ENCODE measurements at regions not wholly inside any gene's neighbourhood (a gene's known extent, or its start where the extent isn't known, plus 50 kb on each side); places are given as distances from the start of the nearest gene placed in this dataset.

GRCh38 chr12:34345801-34346200 lies 323.5 kb downstream of the ALG10 start:
- CTCF ChIA-PET, result no interaction called here
- POLR2A ChIA-PET, result no interaction called here
- Mint-ChIP-seq H3K27me3 (no peaks in the 10 kb centered on the region), H3K27ac (no peak overlapping the region), H3K9me3 (no peaks in the 10 kb centered on the region), H3K36me3 (ENCODE audit: low read depth) (no peaks in the 10 kb centered on the region), H3K4me3 (no peak overlapping the region), H3K4me1 (no peaks in the 10 kb centered on the region)
- DNase-seq, result no peak

GRCh38 chr12:34346372-34347034 lies 324.2 kb downstream of the ALG10 start:
- H3K27ac Mint-ChIP-seq, result no peak overlapping the region
- no peak for DNase-seq
- no peaks in the 10 kb centered on the region for H3K27me3 Mint-ChIP-seq
- no peaks in the 10 kb centered on the region for H3K4me1 Mint-ChIP-seq
- H3K4me3 Mint-ChIP-seq, result no peak overlapping the region
- POLR2A ChIA-PET, result no interaction called here
- no peaks in the 10 kb centered on the region for H3K36me3 Mint-ChIP-seq (ENCODE audit: low read depth)
- CTCF ChIA-PET, result no interaction called here
- H3K9me3 Mint-ChIP-seq, result no peaks in the 10 kb centered on the region

GRCh38 chr12:34347367-34347766 lies 325.1 kb downstream of the ALG10 start:
- H3K4me1 Mint-ChIP-seq, result no peaks in the 10 kb centered on the region
- POLR2A ChIA-PET, result no interaction called here
- H3K27ac Mint-ChIP-seq, result no peak overlapping the region
- no peaks in the 10 kb centered on the region for H3K9me3 Mint-ChIP-seq
- no peaks in the 10 kb centered on the region for H3K27me3 Mint-ChIP-seq
- no peaks in the 10 kb centered on the region for H3K36me3 Mint-ChIP-seq (ENCODE audit: low read depth)
- H3K4me3 Mint-ChIP-seq, result no peak overlapping the region
- CTCF ChIA-PET, result no interaction called here
- no peak for DNase-seq

GRCh38 chr12:34348064-34348463 lies 325.8 kb downstream of the ALG10 start:
- Mint-ChIP-seq H3K9me3 (no peaks in the 10 kb centered on the region), H3K4me1 (no peaks in the 10 kb centered on the region), H3K27ac (no peak overlapping the region), H3K4me3 (no peak overlapping the region), H3K36me3 (ENCODE audit: low read depth) (no peaks in the 10 kb centered on the region), H3K27me3 (no peaks in the 10 kb centered on the region)
- no peak for DNase-seq
- ChIA-PET POLR2A (no interaction called here), CTCF (no interaction called here)

GRCh38 chr12:34348836-34349672 lies 326.8 kb downstream of the ALG10 start:
- H3K27ac Mint-ChIP-seq, result no peak overlapping the region
- ChIA-PET POLR2A (no interaction called here), CTCF (no interaction called here)
- no peak for DNase-seq
- H3K9me3 Mint-ChIP-seq, result no peaks in the 10 kb centered on the region
- no peak overlapping the region for H3K4me3 Mint-ChIP-seq
- no peaks in the 10 kb centered on the region for H3K27me3 Mint-ChIP-seq
- no peaks in the 10 kb centered on the region for H3K36me3 Mint-ChIP-seq (ENCODE audit: low read depth)
- H3K4me1 Mint-ChIP-seq, result no peaks in the 10 kb centered on the region

- ChIA-PET POLR2A (no interaction called here), CTCF (no interaction called here)
- H3K36me3 Mint-ChIP-seq (ENCODE audit: low read depth), result no peaks in the 10 kb centered on the region
- no peaks in the 10 kb centered on the region for H3K27me3 Mint-ChIP-seq
- no peaks in the 10 kb centered on the region for H3K4me1 Mint-ChIP-seq
- DNase-seq, result no peak
- H3K4me3 Mint-ChIP-seq, result no peak overlapping the region
- no peaks in the 10 kb centered on the region for H3K9me3 Mint-ChIP-seq
- H3K27ac Mint-ChIP-seq, result no peak overlapping the region
Measured at GRCh38 chr12:34349673-34349961, 327.3 kb downstream of the ALG10 start.

- Mint-ChIP-seq H3K9me3 (no peaks in the 10 kb centered on the region), H3K4me3 (no peak overlapping the region), H3K36me3 (ENCODE audit: low read depth) (no peaks in the 10 kb centered on the region), H3K27ac (no peak overlapping the region), H3K4me1 (no peaks in the 10 kb centered on the region), H3K27me3 (no peaks in the 10 kb centered on the region)
- ChIA-PET POLR2A (no interaction called here), CTCF (no interaction called here)
- DNase-seq, result no peak
Measured at GRCh38 chr12:34350092-34351041, 328.1 kb downstream of the ALG10 start.

- CTCF ChIA-PET, result no interaction called here
- Mint-ChIP-seq H3K4me3 (no peak overlapping the region), H3K27me3 (no peaks in the 10 kb centered on the region), H3K4me1 (no peaks in the 10 kb centered on the region), H3K36me3 (ENCODE audit: low read depth) (no peaks in the 10 kb centered on the region), H3K27ac (no peak overlapping the region), H3K9me3 (no peaks in the 10 kb centered on the region)
- POLR2A ChIA-PET, result no interaction called here
- DNase-seq, result no peak
Measured at GRCh38 chr12:34352098-34352497, 329.8 kb downstream of the ALG10 start.

- Mint-ChIP-seq H3K36me3 (ENCODE audit: low read depth) (no peaks in the 10 kb centered on the region), H3K9me3 (peaks cover 3% of the 10 kb centered on the region), H3K27me3 (no peaks in the 10 kb centered on the region), H3K4me3 (no peak overlapping the region), H3K27ac (no peak overlapping the region), H3K4me1 (no peaks in the 10 kb centered on the region)
- no peak for DNase-seq
- POLR2A ChIA-PET, result no interaction called here
- CTCF ChIA-PET, result no interaction called here
Measured at GRCh38 chr12:34354239-34355200, 332.2 kb downstream of the ALG10 start.

- Mint-ChIP-seq H3K36me3 (ENCODE audit: low read depth) (no peaks in the 10 kb centered on the region), H3K4me3 (no peak overlapping the region), H3K27me3 (no peaks in the 10 kb centered on the region), H3K9me3 (peaks cover 3% of the 10 kb centered on the region), H3K27ac (no peak overlapping the region), H3K4me1 (no peaks in the 10 kb centered on the region)
- POLR2A ChIA-PET, result no interaction called here
- CTCF ChIA-PET, result no interaction called here
- no peak for DNase-seq
Measured at GRCh38 chr12:34356233-34356987, 334.1 kb downstream of the ALG10 start.

GRCh38 chr12:34357791-34358190 lies 335.5 kb downstream of the ALG10 start:
- no peak for DNase-seq
- peaks cover 6% of the 10 kb centered on the region for H3K9me3 Mint-ChIP-seq
- H3K4me3 Mint-ChIP-seq, result no peak overlapping the region
- ChIA-PET CTCF (no interaction called here), POLR2A (no interaction called here)
- no peaks in the 10 kb centered on the region for H3K27me3 Mint-ChIP-seq
- H3K4me1 Mint-ChIP-seq, result no peaks in the 10 kb centered on the region
- no peak overlapping the region for H3K27ac Mint-ChIP-seq
- H3K36me3 Mint-ChIP-seq (ENCODE audit: low read depth), result no peaks in the 10 kb centered on the region

GRCh38 chr12:34358198-34358597 lies 335.9 kb downstream of the ALG10 start:
- peaks cover 6% of the 10 kb centered on the region for H3K9me3 Mint-ChIP-seq
- no peak overlapping the region for H3K27ac Mint-ChIP-seq
- POLR2A ChIA-PET, result no interaction called here
- no peaks in the 10 kb centered on the region for H3K27me3 Mint-ChIP-seq
- H3K36me3 Mint-ChIP-seq (ENCODE audit: low read depth), result no peaks in the 10 kb centered on the region
- DNase-seq, result no peak
- CTCF ChIA-PET, result no interaction called here
- no peak overlapping the region for H3K4me3 Mint-ChIP-seq
- no peaks in the 10 kb centered on the region for H3K4me1 Mint-ChIP-seq
